Endothelial cell of umbilical vein (primary cell): ENCODE measurements at regions not wholly inside any gene's neighbourhood (a gene's known extent, or its start where the extent isn't known, plus 50 kb on each side); places are given as distances from the start of the nearest gene placed in this dataset.

Experiments used
- BruUV-seq: library from RNA; stranded (reverse); fragments of 400-500 nt; replicated peaks from 2 replicates; lab custom pipeline; 2021; lab: Mats Ljungman, UMichigan
- CTCF ChIA-PET: fragments of 300-600, 350-600 bp; sonication (Branson Sonifier 250); formaldehyde crosslinking; loops from one replicate; lab custom pipeline; 2021; ENCODE audit warnings: antibody characterized with exemption, inconsistent platforms; lab: Charles Lee
- POLR2A ChIA-PET: fragments of 300-600, 350-600 bp; sonication (Branson Sonifier 250); formaldehyde crosslinking; loops from one replicate; lab custom pipeline; 2021; ENCODE audit warnings: antibody characterized with exemption, inconsistent platforms; lab: Charles Lee
- DNase-seq: peaks from one replicate; pipeline ENCODE4 v3.0.0-alpha.2; 2011; ENCODE audit warnings: low read depth, low spot score
- FAIRE-seq: peaks from 2 replicates; lab custom pipeline; 2011; peaks lifted over from hg19 to GRCh38; lab: Jason Lieb, UNC
- H2AFZ ChIP-seq: 2 replicates; pipeline ENCODE4 v1.6.0; 2012; ENCODE audit warnings: low read depth, low read length, control low read depth, inconsistent platforms
- H3K27ac ChIP-seq: 2 replicates; pipeline ENCODE4 v1.5.1; 2011; ENCODE audit warnings: low read depth, mild to moderate bottlenecking, control low read depth, low read length, moderate library complexity; ENCODE audit not compliant: insufficient read depth
- H3K27me3 ChIP-seq, 2 experiments: 2 replicates each; pipeline versions ENCODE4 v1.6.0 to v1.6.1; 2011; ENCODE audit warnings: low read length in 2 of 2, mixed read lengths in 1 of 2; ENCODE audit not compliant: control insufficient read depth in 2 of 2, insufficient read depth in 2 of 2
- H3K36me3 ChIP-seq, 2 experiments: 2 replicates in 1 of 2; 3 replicates in 1 of 2; pipeline ENCODE4 v1.5.1; 2011; ENCODE audit warnings: low read length in 2 of 2, mild to moderate bottlenecking in 1 of 2, moderate library complexity in 1 of 2; ENCODE audit not compliant: control insufficient read depth in 2 of 2, insufficient read depth in 2 of 2; ENCODE audit errors: extremely low read depth in 1 of 2
- H3K4me1 ChIP-seq: 3 replicates; pipeline ENCODE4 v1.5.1; 2011; ENCODE audit warnings: mild to moderate bottlenecking, low read length; ENCODE audit not compliant: control insufficient read depth, insufficient read depth; ENCODE audit errors: extremely low read depth
- H3K4me2 ChIP-seq: 2 replicates; pipeline ENCODE4 v1.6.1; 2011; ENCODE audit warnings: low read length, control low read depth, mixed read lengths; ENCODE audit not compliant: insufficient read depth
- H3K4me3 ChIP-seq, 3 experiments: fragments of 200-600 bp in 1 of 3; sonication (generic), shearing (Covaris generic) in 1 of 3; replicated peaks in 1 of 3; 2 replicates each; pipeline ENCODE4 v1.5.1; 2011 to 2016; ENCODE audit warnings: control low read depth in 3 of 3, low read length in 3 of 3, mild to moderate bottlenecking in 2 of 3, inconsistent platforms in 1 of 3, low read depth in 1 of 3, moderate library complexity in 1 of 3; ENCODE audit not compliant: insufficient read depth in 1 of 3
- H3K79me2 ChIP-seq: 2 replicates; pipeline ENCODE4 v1.6.0; 2012; ENCODE audit warnings: low read length, inconsistent platforms; ENCODE audit not compliant: control insufficient read depth, insufficient read depth
- H3K9ac ChIP-seq: replicated peaks from 2 replicates; pipeline ENCODE3; 2011; ENCODE audit warnings: low read length, control low read depth; ENCODE audit not compliant: insufficient read depth; ENCODE audit errors: extremely low read depth
- H3K9me1 ChIP-seq: replicated peaks from 3 replicates; pipeline ENCODE4 v1.6.0; 2011; ENCODE audit warnings: mild to moderate bottlenecking, low read length; ENCODE audit not compliant: control insufficient read depth, insufficient read depth; ENCODE audit errors: extremely low read depth
- H3K9me3 ChIP-seq: replicated peaks from 2 replicates; pipeline ENCODE4 v1.5.1; 2012; ENCODE audit warnings: low read length, inconsistent platforms; ENCODE audit not compliant: control insufficient read depth, insufficient read depth
- H4K20me1 ChIP-seq: replicated peaks from 2 replicates; pipeline ENCODE3; 2011; ENCODE audit warnings: mild to moderate bottlenecking, low read length; ENCODE audit not compliant: control insufficient read depth, insufficient read depth; ENCODE audit errors: extremely low read depth
- CTCF ChIP-seq, 2 donors: IDR thresholded peaks; 1 replicate in 1 of 2; 2 replicates in 1 of 2; pipeline ENCODE4 v1.5.1; 2011; ENCODE audit warnings: low read length in 2 of 2, mild to moderate bottlenecking in 2 of 2, moderate library complexity in 2 of 2, control low read depth in 1 of 2, inconsistent platforms in 1 of 2, low read depth in 1 of 2; ENCODE audit not compliant: insufficient read depth in 1 of 2; ENCODE audit errors: extremely low read depth in 1 of 2
- EZH2 ChIP-seq: IDR thresholded peaks from 2 replicates; pipeline ENCODE4 v1.6.1; 2012; ENCODE audit warnings: borderline replicate concordance, low read depth, mild to moderate bottlenecking, moderate library complexity, low read length, inconsistent platforms; ENCODE audit not compliant: severe bottlenecking
- FOS ChIP-seq: IDR thresholded peaks from 2 replicates; pipeline ENCODE4 v1.6.1; 2011; ENCODE audit warnings: mild to moderate bottlenecking, low read length, moderate library complexity, borderline replicate concordance; ENCODE audit not compliant: insufficient read depth
- GATA2 ChIP-seq: IDR thresholded peaks from 2 replicates; pipeline ENCODE4 v1.7.0; 2011; ENCODE audit warnings: low read depth, mild to moderate bottlenecking, moderate library complexity, mixed read lengths, low read length; ENCODE audit not compliant: insufficient read length, insufficient read depth
- JUN ChIP-seq: IDR thresholded peaks from 2 replicates; pipeline ENCODE4 v1.6.1; 2011; ENCODE audit warnings: borderline replicate concordance, low read depth; ENCODE audit not compliant: insufficient read length, insufficient read depth
- MAX ChIP-seq: IDR thresholded peaks from 2 replicates; pipeline ENCODE4 v1.6.1; 2011; ENCODE audit not compliant: insufficient read depth, insufficient read length
- MYC ChIP-seq: IDR thresholded peaks from one replicate; pipeline ENCODE4 v1.6.1; 2011; ENCODE audit warnings: mild to moderate bottlenecking, low read depth, low read length
- POLR2A ChIP-seq: IDR thresholded peaks from 2 replicates; pipeline ENCODE4 v1.6.1; 2012; ENCODE audit warnings: low read depth, mild to moderate bottlenecking, control low read depth, low read length
- POLR2AphosphoS5 ChIP-seq: IDR thresholded peaks from 2 replicates; pipeline ENCODE4 v1.6.1; 2012; ENCODE audit warnings: low read depth, mild to moderate bottlenecking, control low read depth, low read length, moderate library complexity; ENCODE audit not compliant: insufficient read depth
- dilution Hi-C: fragments of 300-500 bp; cut with MboI; formaldehyde crosslinking; loops from one replicate; pipeline ENCODE4 v1.15.0; 2019; ENCODE audit warnings: low sequenced_read_pairs; ENCODE audit not compliant: extremely low pct_ligation_motif_present
- intact Hi-C: fragments of 100-400 bp; cut with micrococcal nuclease; formaldehyde crosslinking; loops from one replicate; pipeline ENCODE4 v1.10.0; 2022

- dilution Hi-C loops (no loop called here), intact Hi-C loops (no loop called here)
Measured at GRCh38 chr2:107588181-107588580, 238.5 kb upstream of the RGPD4 start.

More at GRCh38 chr2:107588181-107588580, 238.5 kb upstream of the RGPD4 start:
- Histone ChIP-seq H3K27ac (no peak overlapping the region), H3K36me3 (no peaks in the 10 kb centered on the region), H4K20me1 (no peaks in the 10 kb centered on the region), H3K9me1 (no peaks in the 10 kb centered on the region), H3K27me3 (no peaks in the 10 kb centered on the region), H3K4me1 (no peaks in the 10 kb centered on the region), H2AFZ (no peak overlapping the region), H3K9ac (no peak overlapping the region), H3K9me3 (peaks cover 2% of the 10 kb centered on the region), H3K4me3 (no peak overlapping the region), H3K79me2 (no peaks in the 10 kb centered on the region), H3K4me2 (no peak overlapping the region)
- DNase-seq (no peak), FAIRE-seq (no peak)
- CTCF ChIA-PET, result no interaction called here
- TF ChIP-seq MAX (no peak), EZH2 (no peak), JUN (no peak), POLR2AphosphoS5 (no peak), MYC (no peak), FOS (no peak), GATA2 (no peak), POLR2A (no peak), CTCF (IDR thresholded peaks at IDR 0.05; ENCODE audit: extremely low read depth in 1 of 2, insufficient read depth in 1 of 2, low read depth in 1 of 2, low read length in 2 of 2) (no peak)
- POLR2A ChIA-PET, result no interaction called here
- no TSS peak for BruUV-seq
